PFSK-1 (cell line): ENCODE measurements at regions not wholly inside any gene's neighbourhood (a gene's known extent, or its start where the extent isn't known, plus 50 kb on each side); places are given as distances from the start of the nearest gene placed in this dataset.

Source experiments
- POLR2AphosphoS5 ChIP-seq: IDR thresholded peaks from 2 replicates; pipeline ENCODE4 v1.6.1; 2012; ENCODE audit warnings: low read depth, mild to moderate bottlenecking, control low read depth, low read length, moderate library complexity
- REST ChIP-seq, 2 experiments: IDR thresholded peaks; 2 replicates each; pipeline versions ENCODE4 v1.6.1 to v1.8.0; 2011 to 2012; ENCODE audit warnings: low read depth in 2 of 2, low read length in 2 of 2, control low read depth in 1 of 2, inconsistent platforms in 1 of 2, mild to moderate bottlenecking in 1 of 2, moderate library complexity in 1 of 2; ENCODE audit not compliant: insufficient read depth in 1 of 2
- SIN3A ChIP-seq: IDR thresholded peaks from 2 replicates; pipeline ENCODE4 v1.6.1; 2012; ENCODE audit warnings: mild to moderate bottlenecking, low read length, moderate library complexity, borderline replicate concordance; ENCODE audit not compliant: insufficient read depth
- TAF1 ChIP-seq: IDR thresholded peaks from 2 replicates; pipeline ENCODE4 v1.6.1; 2012; ENCODE audit warnings: low read length, control low read depth, borderline replicate concordance; ENCODE audit not compliant: insufficient read depth

DNA sequence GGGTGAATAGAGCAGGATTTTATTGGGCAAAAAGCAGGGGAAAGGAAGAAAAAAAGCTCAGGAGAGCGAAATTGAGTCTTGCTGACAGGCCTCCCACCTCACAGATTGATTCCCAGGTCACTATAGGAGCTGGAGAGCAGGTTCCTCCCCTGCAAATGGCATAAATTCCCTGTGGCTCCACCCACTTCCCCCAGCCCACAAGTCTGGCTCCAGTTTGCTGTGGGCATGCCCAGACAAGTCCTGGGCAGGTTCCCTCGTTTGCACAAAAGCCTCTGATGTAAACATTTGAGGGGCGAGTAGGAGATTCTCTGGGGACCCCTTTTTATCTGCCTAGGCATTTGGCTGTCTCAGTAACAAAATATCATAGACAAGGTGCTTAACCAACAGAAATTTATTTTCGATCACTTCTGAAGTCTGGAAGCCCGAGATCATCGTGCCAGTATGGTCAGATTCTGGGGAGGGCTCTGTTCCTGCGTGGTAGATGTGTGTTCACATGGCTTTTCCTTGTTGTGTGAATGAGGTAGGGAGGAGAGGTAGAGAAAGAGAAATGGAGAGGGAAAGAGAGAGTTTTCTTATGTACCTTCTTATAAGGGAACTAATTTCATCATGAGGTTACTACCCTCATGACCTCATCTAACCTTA, 614.5 kb downstream of the MAT2B start:
- TF ChIP-seq POLR2AphosphoS5 (no peak), TAF1 (no peak), REST (IDR thresholded peaks at IDR 0.05; ENCODE audit: insufficient read depth in 1 of 2, low read depth in 2 of 2, low read length in 2 of 2) (no peak), SIN3A (no peak)
